G401.6 (cell line): ENCODE measurements at regions not wholly inside any gene's neighbourhood (a gene's known extent, or its start where the extent isn't known, plus 50 kb on each side); places are given as distances from the start of the nearest gene placed in this dataset.
A peak's percentile ranks its signal among the peaks of the same experiment; 100 is the strongest.

Experiments
- FAIRE-seq: peaks from 2 replicates; lab custom pipeline; 2012; peaks lifted over from hg19 to GRCh38; lab: Jason Lieb, UNC

GRCh38 chr4:63460075-63460474 lies 949.2 kb downstream of the TECRL start:
- FAIRE-seq = no peak

GRCh38 chr4:63459329-63459728 lies 949.9 kb downstream of the TECRL start:
- FAIRE-seq = no peak

- no peak for FAIRE-seq
These were observed 951.2 kb downstream of the TECRL start for GRCh38 chr4:63458010-63458409.

GRCh38 chr4:63440236-63440635 lies 969.0 kb downstream of the TECRL start:
- FAIRE-seq = no peak

GRCh38 chr4:63430105-63430504 lies 979.1 kb downstream of the TECRL start:
- FAIRE-seq = no peak

GRCh38 chr4:63396269-63396668 lies 1013.0 kb downstream of the TECRL start:
- FAIRE-seq = no peak

GRCh38 chr4:63393544-63393943 lies 1015.7 kb downstream of the TECRL start:
- no peak for FAIRE-seq

GRCh38 chr4:63379750-63380522 lies 1029.3 kb downstream of the TECRL start:
- FAIRE-seq = no peak

GRCh38 chr4:63371001-63371400 lies 1038.2 kb downstream of the TECRL start:
- FAIRE-seq = no peak

- no peak for FAIRE-seq
These were observed 1047.6 kb downstream of the TECRL start for GRCh38 chr4:63361628-63362027.

- FAIRE-seq = no peak
These were observed 1048.2 kb downstream of the TECRL start for GRCh38 chr4:63361066-63361465.

GRCh38 chr4:63349674-63350025 lies 1059.6 kb downstream of the TECRL start:
- no peak for FAIRE-seq

- FAIRE-seq = no peak
These were observed 1060.2 kb downstream of the TECRL start for GRCh38 chr4:63348735-63349673.

- no peak for FAIRE-seq
These were observed 1084.1 kb downstream of the TECRL start for GRCh38 chr4:63325140-63325539.

GRCh38 chr4:63316633-63317032 lies 1092.6 kb downstream of the TECRL start:
- no peak for FAIRE-seq

GRCh38 chr4:63315651-63316050 lies 1093.6 kb downstream of the TECRL start:
- FAIRE-seq = no peak

GRCh38 chr4:63308697-63309096 lies 1100.6 kb downstream of the TECRL start:
- no peak for FAIRE-seq

- no peak for FAIRE-seq
These were observed 1106.5 kb downstream of the TECRL start for GRCh38 chr4:63302792-63303191.

- FAIRE-seq = no peak
These were observed 1107.2 kb downstream of the TECRL start for GRCh38 chr4:63302078-63302477.

- peak; percentile 64 for FAIRE-seq
These were observed 1112.5 kb downstream of the TECRL start for GRCh38 chr4:63296773-63297172.

GRCh38 chr4:63275491-63275890 lies 1133.8 kb downstream of the TECRL start:
- FAIRE-seq = no peak

- FAIRE-seq = no peak
These were observed 1140.1 kb downstream of the TECRL start for GRCh38 chr4:63269156-63269555.

- no peak for FAIRE-seq
These were observed 1175.6 kb downstream of the TECRL start for GRCh38 chr4:63233671-63234070.
